Mucosa of descending colon (tissue), 3 donors: ENCODE measurements at regions not wholly inside any gene's neighbourhood (a gene's known extent, or its start where the extent isn't known, plus 50 kb on each side); places are given as distances from the start of the nearest gene placed in this dataset.

Source experiments
- ATAC-seq: fragments of 200-7000 bp; cut with Tn5 transposase; one replicate; pipeline ENCODE4 v1.9.1; 2020; ENCODE audit warnings: mild to moderate bottlenecking, moderate library complexity
- DNase-seq, 3 donors: peaks; one replicate each; pipeline ENCODE4 v3.0.0-alpha.2; 2020
- H3K36me3 ChIP-seq: fragments of 200-600 bp; one replicate; pipeline ENCODE4 v1.8.0; 2021; ENCODE audit warnings: low read depth, mild to moderate bottlenecking
- H3K4me1 ChIP-seq: fragments of 200-600 bp; one replicate; pipeline ENCODE4 v1.8.0; 2021; ENCODE audit warnings: low read depth, mild to moderate bottlenecking
- H3K4me3 ChIP-seq: fragments of 200-600 bp; one replicate; pipeline ENCODE4 v1.8.0; 2021; ENCODE audit warnings: mild to moderate bottlenecking
- H3K9me3 ChIP-seq: fragments of 200-600 bp; one replicate; pipeline ENCODE4 v1.8.0; 2021; ENCODE audit warnings: mild to moderate bottlenecking
- CTCF ChIP-seq: fragments of 200-600 bp; IDR thresholded peaks from one replicate; pipeline ENCODE4 v1.8.0; 2022; ENCODE audit warnings: antibody characterized with exemption, mild to moderate bottlenecking
- intact Hi-C, 2 donors: fragments of 100-400 bp; cut with DNase I in 1 of 2; cut with micrococcal nuclease in 1 of 2; formaldehyde crosslinking; loops; one replicate each; pipeline versions ENCODE4 v1.11.0 to v1.11.1; 2022; cut with DNase I, micrococcal nuclease
- donor health status: DM: no; HTN: no; CAD: no; lungs with moderate emphysema.
- donor health status: DM: no; HTN: no; CAD: no.
- donor health status: DM: no; HTN: yes; CAD: no.

GRCh38 chr12:114238808-114239207 lies 167.1 kb downstream of the TBX5 start:
- ATAC-seq (no peak), DNase-seq (no peak)
- no peaks in the 10 kb centered on the region for H3K9me3 ChIP-seq
- intact Hi-C loops: no loop called here
- no peaks in the 10 kb centered on the region for H3K36me3 ChIP-seq
- H3K4me3 ChIP-seq: no peak overlapping the region
- TF ChIP-seq CTCF: no peak
- H3K4me1 ChIP-seq: no peaks in the 10 kb centered on the region

DNA sequence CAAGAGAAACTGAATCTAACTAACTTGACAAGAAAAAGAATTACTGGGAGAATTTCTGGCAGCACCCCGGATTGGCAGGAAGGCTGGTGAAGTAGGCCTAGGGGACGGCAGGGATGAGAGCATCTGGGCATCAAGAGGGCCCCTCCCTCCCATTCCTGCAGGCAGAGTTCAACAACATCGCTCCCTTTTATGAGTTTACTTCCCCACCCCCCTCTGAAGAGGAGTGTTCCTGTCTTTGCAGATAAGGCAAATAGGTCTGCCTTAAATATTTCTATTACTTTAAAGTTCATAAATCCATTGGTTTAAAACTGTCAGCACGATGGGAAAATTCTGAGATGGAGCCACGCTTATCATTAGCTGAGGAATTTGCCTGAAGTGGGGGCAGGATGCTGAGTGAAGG lies 168.7 kb downstream of the TBX5 start:
- Histone ChIP-seq H3K36me3 (no peaks in the 10 kb centered on the region), H3K4me3 (no peak overlapping the region), H3K4me1 (no peaks in the 10 kb centered on the region), H3K9me3 (no peaks in the 10 kb centered on the region)
- no peak for TF ChIP-seq CTCF
- intact Hi-C loops: no loop called here
- no peak for ATAC-seq
- no peak for DNase-seq

DNA sequence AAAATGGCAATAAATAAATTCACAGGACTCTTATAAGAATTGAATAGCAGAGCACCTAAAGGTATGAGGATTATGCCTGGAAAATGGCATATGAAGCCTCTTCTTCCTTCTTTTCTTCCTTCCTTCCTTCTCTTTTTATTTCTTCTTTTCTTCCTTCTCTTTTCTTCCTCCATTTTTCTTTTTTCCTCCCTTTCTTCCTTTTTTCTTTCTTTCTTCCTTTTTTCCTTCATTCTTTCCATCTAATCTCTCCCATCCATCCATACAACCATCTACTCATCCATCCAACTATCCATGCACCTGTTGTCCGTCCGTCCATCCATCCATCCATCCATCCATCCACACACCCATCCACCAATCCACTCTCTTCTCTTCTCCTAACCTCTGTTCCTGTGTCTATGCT lies 173.8 kb downstream of the TBX5 start:
- intact Hi-C loops: no loop called here
- H3K9me3 ChIP-seq: no peaks in the 10 kb centered on the region
- no peak for TF ChIP-seq CTCF

GRCh38 chr12:114229150-114229549 lies 176.8 kb downstream of the TBX5 start:
- ATAC-seq: no peak
- TF ChIP-seq CTCF: no peak
- DNase-seq: no peak
- intact Hi-C loops: no loop called here
- Histone ChIP-seq H3K36me3 (no peaks in the 10 kb centered on the region), H3K4me1 (no peaks in the 10 kb centered on the region), H3K9me3 (no peaks in the 10 kb centered on the region), H3K4me3 (no peak overlapping the region)

More for the DNA sequence above, 173.8 kb downstream of the TBX5 start:
- no peaks in the 10 kb centered on the region for H3K4me1 ChIP-seq
- no peak for DNase-seq
- ATAC-seq: no peak
- no peaks in the 10 kb centered on the region for H3K36me3 ChIP-seq
- no peak overlapping the region for H3K4me3 ChIP-seq

GRCh38 chr12:114226241-114226928 lies 179.6 kb downstream of the TBX5 start:
- H3K4me3 ChIP-seq: no peak overlapping the region
- intact Hi-C loops: no loop called here
- H3K4me1 ChIP-seq: no peaks in the 10 kb centered on the region
- no peaks in the 10 kb centered on the region for H3K9me3 ChIP-seq
- DNase-seq (no peak), ATAC-seq (no peak)
- no peaks in the 10 kb centered on the region for H3K36me3 ChIP-seq
- TF ChIP-seq CTCF: no peak
